HG02970 (cell line): ENCODE measurements at regions not wholly inside any gene's neighbourhood (a gene's known extent, or its start where the extent isn't known, plus 50 kb on each side); places are given as distances from the start of the nearest gene placed in this dataset.
A peak's percentile ranks its signal among the peaks of the same experiment; 100 is the strongest.

Experiments used
- ATAC-seq: cut with Tn5 transposase; IDR thresholded peaks from one replicate; pipeline ENCODE4 v1.9.1; 2021; ENCODE audit warnings: mild to moderate bottlenecking, moderate library complexity, moderate number of reproducible peaks; ENCODE audit not compliant: unreplicated experiment, low FRiP score

DNA sequence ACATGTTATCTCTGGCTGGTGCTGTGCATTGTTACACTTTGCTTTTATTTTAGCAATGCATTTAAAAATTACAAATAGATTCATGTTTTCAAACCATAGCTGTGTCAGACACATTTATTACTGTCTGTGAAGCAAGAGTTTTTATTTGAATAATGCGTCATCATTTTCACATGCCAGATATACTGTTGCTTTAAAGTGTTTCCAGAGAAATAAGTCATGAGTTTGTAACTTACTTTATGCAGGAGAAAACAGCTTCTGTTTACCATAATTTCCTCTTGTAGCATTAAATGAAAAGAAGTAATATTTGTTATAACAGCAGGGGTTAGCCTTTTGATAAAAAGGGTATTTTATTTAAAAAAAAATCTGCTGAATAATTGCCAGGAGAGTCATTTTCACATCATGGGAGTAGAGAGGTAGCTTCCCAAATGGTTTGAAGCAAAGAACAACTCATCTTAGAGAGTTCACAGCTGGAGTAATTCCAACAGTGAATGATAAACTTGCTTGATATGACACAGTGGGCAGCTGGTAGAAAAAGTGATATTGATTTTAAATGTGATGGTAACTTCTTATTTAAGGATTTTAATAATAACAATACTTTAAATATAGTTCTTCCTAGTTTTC is 1274.5 kb upstream of the CRIM1 start:
- no peak for ATAC-seq

DNA sequence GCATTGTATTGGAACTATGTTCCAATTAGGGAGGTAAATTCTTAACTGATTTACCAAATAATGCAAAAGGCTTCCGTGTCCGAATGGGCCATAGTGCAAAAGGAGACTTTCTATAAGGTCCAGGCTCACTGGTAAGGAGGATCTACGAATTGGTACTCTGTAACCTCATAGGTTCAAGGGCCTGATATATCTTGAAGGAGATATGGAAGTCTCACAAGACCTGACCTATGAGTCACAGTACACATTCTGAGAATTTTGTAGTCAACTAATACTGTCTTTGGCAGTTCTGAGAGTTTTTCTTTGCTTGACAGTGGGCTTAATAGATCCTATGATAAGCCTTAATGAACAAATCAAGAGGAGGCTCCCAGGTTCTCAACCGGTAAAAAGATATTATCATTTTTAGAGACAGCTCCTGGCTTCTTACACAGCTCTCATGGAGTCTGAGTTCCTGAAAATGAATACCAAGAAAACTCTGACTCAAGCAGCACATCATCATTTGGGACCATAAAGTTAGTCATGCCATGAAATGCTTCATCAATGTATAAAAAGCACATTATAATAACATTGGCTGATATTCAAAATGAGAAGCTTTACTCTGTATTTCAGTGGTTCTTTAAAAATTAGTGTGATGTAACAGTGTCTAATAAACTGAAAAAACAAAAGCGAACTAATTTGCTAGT is 1275.2 kb upstream of the CRIM1 start:
- ATAC-seq: no peak

DNA sequence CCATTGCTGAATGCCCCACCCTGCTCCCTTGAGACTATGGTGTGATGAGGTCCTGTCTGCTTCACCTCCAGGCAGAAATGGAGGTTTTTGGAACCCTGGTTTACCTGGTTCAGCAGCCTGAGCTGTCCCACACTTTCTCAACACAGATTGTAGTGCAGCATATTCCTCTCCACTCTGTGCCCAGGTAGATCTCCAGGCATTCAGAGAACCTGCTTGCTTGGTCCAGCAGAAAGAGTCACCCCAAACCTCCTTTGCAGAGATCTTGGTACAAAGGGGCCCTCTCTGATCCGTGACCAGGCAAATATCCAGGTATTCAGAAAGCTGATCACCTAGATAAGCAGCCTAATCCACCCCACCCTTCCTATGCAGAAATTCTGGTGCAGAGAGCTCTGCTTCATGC is 1288.2 kb upstream of the CRIM1 start:
- no peak for ATAC-seq

DNA sequence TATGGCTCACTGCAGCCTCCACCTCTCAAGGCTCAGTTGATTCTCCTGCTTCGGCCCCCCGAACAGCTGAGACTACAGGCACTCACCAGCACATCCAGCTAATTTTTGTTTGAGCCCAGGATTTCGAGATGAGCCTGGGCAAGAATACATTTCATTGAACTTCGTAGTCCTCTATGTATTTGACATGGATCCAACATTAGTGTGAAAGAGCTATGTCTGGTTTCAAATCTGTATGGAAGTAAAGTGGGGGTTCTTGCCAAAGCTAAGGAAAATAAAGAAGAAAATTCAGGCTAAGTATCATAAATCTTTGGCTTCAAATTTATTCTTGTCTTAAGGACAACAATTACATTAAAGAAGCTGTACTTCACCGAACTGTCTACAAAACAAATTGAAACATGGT is 1291.7 kb upstream of the CRIM1 start:
- ATAC-seq: no peak

DNA sequence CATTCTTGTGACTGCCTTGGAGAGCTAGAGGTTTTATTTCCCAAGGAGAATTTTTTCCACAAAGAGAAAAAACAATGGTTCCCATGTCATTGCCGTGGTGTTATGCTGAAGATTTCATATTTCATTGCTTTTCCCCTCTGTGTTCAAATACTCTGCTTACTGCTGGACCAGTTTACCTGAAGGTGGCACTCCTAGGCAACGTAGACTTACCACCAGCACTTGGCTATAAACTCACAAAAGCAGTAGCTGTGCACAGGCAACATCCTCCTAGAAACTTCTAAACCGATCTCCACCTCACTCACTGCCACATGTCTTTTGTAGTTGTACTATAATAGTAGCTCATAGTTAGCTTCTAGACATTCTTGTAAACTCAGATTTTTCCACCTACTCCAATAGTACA is 1319.7 kb upstream of the CRIM1 start:
- no peak for ATAC-seq

DNA sequence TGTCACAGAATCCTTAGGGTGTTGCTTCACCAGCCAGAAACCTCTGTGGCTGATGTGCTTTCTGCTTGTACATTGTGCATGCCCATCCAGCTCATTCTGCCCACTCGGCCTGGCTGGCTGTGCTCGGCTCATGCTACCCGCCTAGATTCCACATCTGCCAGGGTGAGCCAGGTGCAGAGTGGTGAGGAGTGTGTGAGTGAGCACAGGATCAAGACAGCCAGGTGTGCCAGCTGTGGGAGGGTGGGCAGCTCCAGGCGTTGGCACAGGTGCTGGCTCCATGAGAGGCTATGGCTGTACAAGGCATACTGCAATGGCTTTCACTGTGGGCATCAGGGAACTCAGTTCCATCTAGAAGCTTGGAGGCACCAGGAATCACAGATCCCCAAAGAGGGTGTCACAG is 1321.8 kb upstream of the CRIM1 start:
- no peak for ATAC-seq

DNA sequence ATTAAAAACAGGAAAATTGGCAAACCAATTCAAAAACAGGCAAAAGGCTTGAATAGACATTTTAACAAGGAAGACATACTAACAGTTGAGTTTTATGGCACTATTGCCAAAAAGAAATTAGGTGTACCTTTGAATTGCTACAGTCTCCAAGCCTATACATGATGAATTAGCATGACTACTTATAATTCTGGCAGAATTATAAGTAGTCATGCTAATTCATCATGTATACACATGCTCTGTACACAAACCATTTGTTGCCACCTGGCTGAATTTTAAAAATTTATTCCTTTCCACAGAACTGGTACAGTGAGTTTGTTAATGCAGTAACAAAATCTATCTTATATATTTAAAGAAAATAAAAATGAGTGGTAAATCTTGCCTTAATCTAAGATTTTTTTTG is 1332.0 kb upstream of the CRIM1 start:
- no peak for ATAC-seq

DNA sequence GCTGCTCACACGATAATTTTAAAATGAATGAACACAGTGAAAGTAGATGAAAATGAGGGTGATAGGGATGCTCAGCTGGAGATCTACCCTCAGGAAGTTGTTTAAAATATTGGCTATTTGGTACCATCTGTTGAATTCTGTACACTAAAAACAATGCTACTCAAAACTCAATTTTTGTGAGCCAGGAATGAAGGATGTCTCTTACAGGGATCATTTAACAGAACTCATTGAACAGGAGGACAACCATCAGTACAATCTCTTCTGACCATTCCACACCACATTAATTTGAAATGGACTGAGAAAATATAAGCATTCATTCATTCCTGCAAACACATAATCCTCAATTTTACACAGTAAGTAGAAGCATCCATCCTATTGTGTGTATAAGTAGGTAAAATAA is 1355.1 kb upstream of the CRIM1 start:
- no peak for ATAC-seq

DNA sequence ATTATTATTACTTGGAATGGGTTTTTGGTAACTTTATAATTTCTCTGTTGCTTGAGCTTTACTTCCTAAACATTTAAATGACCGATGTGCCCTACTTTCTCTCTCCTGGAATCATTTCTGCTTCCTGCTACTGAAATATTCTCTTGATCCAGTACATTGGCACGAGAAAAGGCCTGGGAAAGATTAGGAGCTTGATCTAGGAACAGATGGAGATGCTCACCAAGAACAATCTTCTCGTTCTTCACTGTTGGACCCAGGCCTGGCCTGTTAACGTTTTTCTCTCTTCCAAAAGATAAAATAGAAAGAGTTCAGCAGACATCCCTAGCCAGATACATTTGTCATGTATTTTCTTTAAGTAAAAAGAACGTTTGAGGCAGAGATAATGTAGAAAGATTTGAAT is 1356.8 kb upstream of the CRIM1 start:
- no peak for ATAC-seq

DNA sequence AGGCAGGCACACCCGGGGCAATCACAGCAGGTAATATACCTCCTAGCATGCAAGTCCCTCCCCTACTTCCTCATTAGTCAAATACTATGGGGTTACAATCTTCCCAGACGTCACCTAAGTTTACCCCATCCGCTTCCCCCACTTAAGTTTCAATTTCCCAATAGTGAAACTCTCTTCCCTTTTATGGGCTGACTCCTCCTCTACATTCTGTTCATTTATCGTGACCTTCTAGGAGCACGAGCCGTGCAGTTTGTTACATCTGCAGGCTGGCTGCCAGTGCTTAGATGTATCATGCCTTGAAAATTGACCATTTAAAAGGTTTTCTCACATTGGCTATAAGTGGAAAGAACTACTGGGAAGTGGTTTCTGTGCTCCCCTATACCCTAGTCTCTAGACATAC is 1357.8 kb upstream of the CRIM1 start:
- ATAC-seq: no peak

DNA sequence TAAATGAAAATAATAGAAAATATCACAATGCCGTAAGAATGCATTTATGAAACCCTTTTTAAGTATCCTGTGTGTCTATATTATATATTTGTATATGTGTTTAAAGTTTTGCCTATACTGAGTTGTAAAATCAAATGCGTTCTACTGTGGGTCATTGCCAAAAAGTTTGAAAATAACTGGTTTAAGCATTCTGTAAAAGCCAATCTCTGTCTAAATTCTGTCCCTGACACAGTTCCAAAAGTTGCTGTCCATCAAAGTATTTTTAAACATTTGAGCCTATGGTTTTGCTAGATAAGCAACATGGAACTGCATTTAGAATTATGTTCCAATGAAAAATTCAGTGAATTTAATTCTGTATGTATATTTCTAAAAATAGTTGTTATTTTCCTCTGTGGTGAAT is 1360.4 kb upstream of the CRIM1 start:
- no peak for ATAC-seq

DNA sequence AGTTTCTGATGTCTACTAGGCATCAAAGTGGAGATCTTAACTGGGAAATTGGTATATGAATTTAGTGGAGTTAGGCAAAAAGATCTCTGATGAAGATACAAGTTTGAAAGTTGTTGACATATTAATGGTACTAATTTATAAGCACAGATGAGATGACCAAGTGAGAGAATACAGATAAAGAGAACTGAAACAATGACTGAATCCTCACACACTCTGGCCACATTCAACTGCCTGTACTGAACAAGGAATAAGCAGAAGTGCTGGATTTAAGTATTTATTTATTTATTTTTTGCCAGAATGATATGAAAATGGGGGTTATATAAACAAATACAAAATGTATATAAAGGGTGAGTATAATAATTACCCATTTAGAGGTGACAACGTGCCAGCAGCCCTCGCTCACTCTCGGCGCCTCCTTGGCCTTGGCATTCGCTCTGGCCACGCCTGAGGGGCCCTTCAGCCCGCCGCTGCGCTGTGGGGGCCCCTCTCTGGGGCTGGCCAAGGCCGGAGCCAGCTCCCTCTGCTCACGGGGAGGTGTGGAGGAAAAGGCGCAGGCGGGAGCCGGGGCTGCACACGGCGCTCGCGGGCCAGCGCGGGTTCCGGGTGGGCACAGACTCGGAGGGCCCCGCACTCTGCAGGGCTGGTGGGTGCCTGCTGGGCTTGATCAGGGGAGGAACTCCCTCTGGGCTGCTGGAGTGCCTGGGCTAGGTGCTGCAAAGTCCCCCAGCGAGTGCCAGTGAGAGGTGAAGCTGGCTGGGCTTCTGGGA is 1363.9 kb upstream of the CRIM1 start:
- ATAC-seq: no peak

DNA sequence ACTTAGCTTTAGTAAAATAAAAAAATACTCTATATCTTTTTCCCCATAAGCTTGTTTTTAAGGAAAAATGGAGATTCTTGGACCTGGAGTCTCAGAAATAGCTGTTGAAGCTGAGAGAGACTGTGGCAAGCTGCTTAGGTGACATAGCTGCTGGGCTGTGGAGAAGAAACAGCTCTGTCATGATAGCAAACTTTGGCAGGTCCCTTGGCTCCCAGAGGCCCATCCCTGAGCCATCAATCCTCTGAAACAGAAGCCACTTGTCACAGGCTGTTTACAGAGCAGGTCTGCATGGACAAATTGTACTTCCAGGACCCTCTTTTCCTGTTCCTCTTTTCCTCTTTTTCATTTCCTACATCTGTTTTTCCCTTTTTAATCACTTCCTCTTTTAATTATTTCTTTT is 1370.1 kb upstream of the CRIM1 start:
- ATAC-seq: no peak

DNA sequence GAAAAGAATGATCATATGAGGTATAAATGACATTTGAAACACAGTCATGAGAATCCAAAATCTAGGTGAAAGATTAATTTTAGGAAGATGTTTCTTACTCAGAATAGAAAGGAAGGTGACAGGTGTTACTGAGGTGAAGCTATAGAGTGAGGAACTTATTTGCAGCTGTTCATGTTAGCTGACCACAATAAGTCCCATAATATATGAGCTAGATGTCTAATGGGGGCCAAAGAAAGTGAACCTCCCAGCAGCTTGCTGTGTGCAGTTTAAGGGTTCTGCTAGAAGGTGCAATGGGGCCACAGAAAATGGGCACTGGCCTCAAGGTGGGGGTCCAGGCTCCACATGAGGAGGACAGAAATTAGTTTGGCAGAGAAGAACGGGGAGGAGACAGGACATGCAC is 1374.9 kb upstream of the CRIM1 start:
- no peak for ATAC-seq

DNA sequence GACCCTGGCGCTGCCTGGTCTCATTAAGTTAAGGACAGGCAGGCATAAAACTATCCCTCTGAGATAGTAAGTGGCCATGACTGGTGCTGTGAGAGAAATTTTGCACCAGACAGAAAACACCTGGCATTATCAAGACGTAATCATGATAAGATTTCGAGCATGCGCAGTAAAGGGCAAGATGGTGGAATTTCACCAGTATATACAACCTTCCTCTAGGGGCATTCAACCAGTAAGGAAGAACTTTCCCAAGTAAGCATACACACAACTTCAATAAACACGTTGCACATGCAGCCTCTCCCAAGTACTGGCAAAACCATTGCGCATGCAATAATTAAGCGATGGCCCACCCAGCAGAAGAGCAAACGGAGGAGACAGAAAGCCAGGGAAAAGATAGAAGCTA is 1376.4 kb upstream of the CRIM1 start:
- ATAC-seq: no peak

DNA sequence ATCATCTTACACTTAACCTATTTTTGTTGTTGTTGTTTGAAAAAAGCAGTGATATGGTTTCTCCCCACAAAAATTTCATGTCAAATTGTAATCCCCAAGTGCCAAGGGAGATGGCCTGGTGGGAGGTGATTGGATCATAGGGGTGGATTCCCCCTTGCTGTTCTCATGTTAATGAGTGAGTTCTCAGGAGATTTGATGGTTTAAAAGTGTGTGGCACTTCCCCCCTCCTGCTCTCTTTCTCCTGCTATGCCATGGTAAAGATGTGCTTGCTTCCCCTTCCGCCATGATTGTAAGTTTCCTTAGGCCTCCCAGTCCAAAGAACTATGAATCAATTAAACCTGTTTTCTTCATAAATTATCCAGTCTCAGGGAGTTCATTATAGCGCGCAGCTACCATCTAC is 1362.7 kb upstream of the FAM98A start:
- ATAC-seq: no peak

DNA sequence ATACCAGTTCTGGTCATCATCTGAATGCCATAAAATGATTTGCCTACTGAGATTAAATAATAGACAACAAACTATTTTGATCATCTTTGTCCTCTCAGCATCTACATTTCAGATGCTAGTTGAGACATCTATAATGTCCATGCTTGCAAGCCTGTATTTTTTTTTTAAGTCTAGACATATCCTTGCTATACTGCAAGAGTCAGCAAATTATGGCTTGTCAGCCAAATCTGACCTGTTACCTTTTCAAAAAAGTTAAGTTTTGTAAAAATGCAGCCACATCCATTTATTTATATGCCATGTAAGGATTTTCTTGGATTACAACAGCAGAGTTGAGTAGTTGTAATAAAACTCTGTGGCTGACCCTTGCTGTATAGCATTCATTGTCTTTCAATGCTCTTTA is 1355.7 kb upstream of the FAM98A start:
- ATAC-seq: no peak

DNA sequence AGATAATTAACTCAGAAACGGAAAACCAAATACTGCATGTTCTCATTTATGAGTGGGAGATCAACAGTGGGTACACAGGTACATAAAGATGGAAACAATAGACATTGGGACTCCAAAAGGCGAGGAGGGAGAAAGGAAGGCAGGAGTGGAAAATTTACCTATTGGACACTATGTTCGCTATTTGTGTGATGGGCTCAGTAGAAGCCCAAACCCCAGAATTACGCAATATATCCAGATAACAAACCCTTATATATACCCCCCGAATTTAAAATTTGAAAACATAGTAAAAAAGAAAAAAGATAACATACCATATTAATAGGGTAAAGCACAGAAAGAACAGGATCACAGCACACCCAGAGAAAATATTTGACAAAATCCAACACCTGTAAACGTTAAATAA is 1351.7 kb upstream of the FAM98A start:
- no peak for ATAC-seq

DNA sequence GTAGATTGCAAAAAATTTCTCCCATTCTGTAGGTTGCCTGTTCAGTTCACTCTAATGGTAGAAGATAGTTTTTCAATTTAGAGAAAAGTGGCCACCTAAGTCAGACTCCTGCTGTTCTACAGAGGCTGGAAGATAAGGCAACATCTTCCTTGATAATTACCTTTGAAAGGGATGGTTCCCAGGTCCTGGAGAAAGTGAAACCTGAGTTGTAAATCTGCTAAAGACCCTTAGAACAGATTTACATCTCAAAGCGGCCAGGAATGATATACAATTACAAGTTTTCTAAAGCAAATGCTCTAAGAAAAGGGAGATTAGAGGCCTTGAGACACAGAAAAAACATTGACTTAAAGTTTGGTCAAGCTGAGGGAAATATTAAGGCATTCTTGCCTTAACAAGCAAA is 1350.2 kb upstream of the FAM98A start:
- no peak for ATAC-seq

DNA sequence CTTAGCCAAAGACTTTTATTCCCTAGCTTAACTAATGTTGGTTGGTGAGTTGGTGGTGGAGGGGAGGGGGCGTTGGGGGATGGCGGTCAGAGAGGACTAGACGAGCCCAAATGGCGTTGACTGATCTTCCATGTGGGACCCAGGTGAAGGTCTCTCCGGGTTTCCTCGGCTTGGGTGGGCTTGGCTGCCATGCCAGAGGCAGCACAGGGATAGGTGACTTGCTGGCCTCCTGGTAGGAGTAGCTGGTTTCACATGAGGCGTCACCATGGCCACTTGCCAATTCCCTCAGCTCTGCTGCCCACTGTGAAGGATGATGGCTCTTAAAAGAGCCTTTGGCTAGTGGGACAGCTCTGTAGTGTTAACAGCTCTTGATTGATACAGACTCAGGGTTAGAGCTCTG is 1337.0 kb upstream of the FAM98A start:
- no peak for ATAC-seq

DNA sequence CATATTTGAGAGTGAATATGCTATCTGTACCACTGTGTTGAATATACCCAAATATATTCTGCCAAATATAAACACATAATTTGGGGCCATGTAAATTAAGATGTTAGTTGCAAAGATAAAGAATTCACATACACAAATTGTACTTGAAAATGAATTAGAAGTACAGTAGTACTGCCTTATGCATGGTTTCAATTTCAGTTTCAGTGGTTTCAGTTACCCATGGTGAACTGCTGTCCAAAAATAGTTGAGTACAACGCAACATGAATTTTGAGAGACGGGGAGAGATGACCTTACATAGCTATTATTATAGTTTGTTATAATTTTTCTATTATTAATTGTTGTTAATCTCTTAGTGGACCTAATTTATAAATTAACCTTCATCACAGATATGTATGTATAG is 1313.0 kb upstream of the FAM98A start:
- peak; percentile 84 for ATAC-seq
